Fibroblast of gingiva (primary cell): ENCODE measurements at regions not wholly inside any gene's neighbourhood (a gene's known extent, or its start where the extent isn't known, plus 50 kb on each side); places are given as distances from the start of the nearest gene placed in this dataset.

Source experiments
- DNase-seq: peaks from one replicate; pipeline ENCODE4 v3.0.0-alpha.2; 2011; ENCODE audit warnings: low read depth

GRCh38 chrX:8869812-8870211 lies 68.6 kb upstream of the FAM9A start:
- no peak for DNase-seq

- DNase-seq, result peak; percentile 13
Observed at GRCh38 chrX:8868906-8869305, 67.7 kb upstream of the FAM9A start.

GRCh38 chrX:8868070-8868773 lies 67.0 kb upstream of the FAM9A start:
- DNase-seq, result no peak

- no peak for DNase-seq
Observed at GRCh38 chrX:8867406-8867805, 66.2 kb upstream of the FAM9A start.

GRCh38 chrX:8864161-8864560 lies 63.0 kb upstream of the FAM9A start:
- no peak for DNase-seq

- no peak for DNase-seq
Observed at GRCh38 chrX:8861908-8862307, 60.7 kb upstream of the FAM9A start.

- no peak for DNase-seq
Observed at GRCh38 chrX:8851231-8851886, 50.2 kb upstream of the FAM9A start.
